Fibroblast of peridontal ligament (primary cell): ENCODE measurements at regions not wholly inside any gene's neighbourhood (a gene's known extent, or its start where the extent isn't known, plus 50 kb on each side); places are given as distances from the start of the nearest gene placed in this dataset.

Source experiments
- DNase-seq: peaks from one replicate; pipeline ENCODE4 v3.0.0-alpha.2; 2010; ENCODE audit errors: extremely low read depth

DNA sequence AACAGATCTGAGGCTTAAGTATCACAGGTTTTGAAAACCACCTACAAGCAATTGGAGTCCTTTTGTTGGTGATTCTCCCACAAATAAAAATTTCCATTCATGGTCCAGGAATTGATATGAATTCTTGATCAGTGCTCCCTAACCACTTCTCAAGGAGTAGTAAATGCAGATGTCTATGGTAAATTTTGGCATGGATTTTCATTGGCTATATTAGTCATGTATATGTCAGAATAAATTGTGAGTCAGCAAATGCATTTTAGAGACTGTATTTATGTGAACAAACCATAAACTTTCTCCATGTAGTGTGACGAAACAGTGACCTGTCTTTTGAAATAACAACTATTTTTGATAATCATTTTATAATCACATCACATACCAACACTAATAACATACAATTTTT lies 611.1 kb downstream of the HTR1A start:
- DNase-seq = no peak

DNA sequence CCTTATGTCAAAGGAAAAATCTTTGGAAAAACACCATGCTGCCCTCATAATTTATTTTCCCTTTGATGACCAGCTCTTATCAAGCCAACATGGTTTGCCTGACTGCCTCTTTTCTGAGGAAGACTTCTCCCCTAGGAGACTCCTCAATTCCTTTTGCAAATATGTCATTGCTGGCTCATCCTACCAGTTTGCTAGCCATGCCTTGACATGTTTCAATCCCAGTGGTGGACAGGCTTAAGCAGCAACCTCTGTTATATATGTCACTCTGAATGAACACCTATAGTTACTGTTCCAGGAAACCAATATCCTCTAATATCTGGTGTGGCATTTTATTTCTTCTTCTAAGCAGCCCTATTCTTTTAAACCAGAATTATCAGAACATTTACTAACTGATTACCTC lies 615.8 kb downstream of the HTR1A start:
- DNase-seq = no peak

DNA sequence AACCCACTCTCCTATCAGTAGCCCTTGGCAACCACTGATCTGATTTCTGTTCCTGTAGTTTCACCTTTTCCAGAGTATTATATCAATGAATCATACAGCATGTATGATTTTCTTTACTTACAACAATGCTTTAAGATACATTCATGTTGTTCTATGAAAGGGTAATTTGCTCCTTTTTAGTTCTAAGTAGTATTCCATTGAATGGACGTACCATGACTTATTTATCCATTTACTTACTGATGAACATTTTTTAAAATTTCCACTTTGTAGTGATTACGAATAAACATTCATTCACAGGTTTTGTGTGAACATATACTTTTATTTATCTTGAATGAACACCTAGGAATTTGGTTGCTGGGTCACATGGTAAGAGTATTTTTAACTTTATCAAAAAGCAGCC lies 620.8 kb downstream of the HTR1A start:
- no peak for DNase-seq

DNA sequence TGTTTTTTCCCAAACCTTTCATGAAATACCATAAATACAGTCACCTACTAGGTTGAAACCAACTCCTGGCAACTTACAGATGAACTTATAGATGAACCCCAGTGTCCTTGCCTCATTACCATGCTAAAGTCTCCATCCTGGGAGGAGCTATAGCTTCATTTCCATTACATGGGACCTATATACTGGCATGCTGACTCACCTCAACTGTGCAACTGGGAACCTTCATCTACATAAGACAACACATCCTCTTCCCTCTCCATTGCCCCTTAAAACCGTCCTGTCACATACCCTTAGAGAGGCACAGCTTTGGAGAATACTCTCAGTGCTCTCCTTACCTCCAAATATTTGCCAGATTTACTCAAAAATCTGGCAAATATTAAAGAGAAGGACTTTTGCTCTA lies 638.3 kb downstream of the HTR1A start:
- no peak for DNase-seq

DNA sequence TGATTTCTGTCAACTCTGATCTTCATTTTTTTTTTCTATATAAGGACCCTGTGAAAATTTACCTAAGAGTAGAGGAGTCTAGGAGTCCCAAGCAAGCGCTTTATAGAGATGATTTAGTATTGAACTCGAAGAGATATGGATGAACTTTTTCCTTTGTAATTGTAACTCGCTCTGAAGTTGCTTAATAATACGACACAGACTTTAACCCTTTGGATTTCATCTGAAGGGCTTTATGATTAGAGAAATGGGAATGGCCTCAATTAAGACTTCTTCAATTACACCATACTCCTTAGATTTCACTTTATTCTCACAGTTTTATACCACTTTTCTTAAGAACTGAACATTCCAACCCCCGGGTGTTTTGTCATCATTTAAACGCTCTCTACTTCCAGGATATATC lies 647.7 kb downstream of the HTR1A start:
- DNase-seq = no peak

DNA sequence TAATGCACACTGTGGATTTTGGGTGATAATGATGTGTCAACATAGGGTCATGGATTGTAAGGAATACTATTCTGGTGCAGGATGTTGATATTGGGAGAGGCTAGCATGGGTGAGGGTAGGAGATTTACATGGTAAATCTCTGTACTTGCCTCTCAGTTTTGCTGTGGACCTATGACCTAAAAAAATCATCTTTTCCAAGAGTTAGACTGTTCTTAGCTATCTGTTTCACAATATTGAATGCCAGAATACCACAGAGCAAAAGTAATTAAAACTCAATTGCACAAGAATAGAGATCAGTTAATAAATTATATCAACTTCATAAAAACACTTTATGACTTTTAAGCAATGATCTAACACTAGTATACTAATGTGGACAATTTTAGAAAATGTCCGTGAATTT lies 651.6 kb downstream of the HTR1A start:
- no peak for DNase-seq

DNA sequence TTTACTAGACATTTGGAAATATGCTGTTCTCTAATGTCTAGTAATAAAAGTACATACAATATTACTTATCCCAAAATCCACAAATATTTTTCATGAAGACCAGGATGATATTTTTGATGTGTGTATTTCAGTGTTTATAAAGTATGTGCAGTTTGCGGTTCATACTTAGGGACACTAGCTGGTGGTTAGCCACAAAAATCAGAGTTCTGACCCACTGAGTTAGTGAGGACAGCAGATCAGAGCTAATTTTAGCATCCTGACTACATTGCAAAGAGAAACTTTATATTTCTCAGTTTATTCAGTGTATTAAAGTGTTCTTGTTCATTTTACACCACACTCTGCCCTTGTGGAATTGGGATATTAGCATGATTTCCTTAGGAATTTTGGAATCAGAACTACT lies 655.3 kb downstream of the HTR1A start:
- DNase-seq = no peak

DNA sequence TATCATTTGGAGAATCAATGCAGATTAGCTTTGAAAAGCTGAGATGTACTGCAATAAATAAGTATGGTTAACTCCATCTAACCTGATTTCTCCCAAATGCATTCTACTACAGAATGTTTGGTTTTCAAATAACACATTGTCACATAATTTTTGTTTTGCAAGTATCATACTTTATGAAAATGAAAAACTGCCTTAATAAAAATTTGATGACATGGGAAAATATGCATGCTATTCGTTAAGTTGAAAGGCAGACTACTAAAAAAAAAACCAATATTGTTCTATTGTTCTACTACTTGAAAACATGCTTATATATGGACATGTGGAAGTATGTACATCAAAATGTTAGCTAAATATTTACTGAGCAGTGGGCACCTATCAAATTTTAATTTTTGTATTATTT lies 668.9 kb downstream of the HTR1A start:
- no peak for DNase-seq

DNA sequence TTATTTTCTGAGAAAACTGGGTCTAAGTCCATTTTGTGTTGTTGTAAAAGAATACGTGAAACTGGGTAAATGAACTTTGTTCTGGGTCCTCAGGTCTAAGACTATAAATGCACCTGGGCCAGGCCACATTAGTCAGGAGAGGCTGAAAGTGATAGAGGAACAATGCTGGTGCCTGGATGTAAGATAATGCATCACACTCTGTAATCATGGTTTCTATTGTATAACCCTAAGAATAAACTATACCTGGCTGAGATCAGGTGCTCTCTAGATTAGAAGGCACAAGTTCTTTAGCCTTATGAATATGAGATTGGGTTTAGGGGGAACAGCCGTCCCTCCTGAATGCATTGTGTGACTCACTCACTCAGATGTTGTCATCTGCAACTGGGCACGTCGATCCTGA lies 675.5 kb downstream of the HTR1A start:
- DNase-seq = no peak

DNA sequence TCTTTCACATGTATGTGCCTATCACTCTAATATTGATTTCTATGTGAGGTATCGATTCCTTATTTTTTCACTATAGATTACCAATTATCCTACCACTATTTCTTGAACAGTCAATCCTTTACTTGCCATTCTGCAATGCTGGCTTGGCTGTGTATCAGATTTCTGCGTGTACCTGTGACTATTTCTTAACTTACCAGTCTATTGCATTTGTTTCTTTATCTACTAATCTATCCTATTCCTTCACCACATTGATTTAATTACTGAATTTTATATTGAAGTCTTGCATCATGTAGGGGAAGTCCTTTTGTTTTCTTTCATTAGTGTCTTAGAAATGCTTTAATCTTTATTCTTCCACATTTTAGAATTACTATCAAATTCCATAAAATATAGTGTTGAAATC lies 684.8 kb downstream of the LRRC70 start:
- DNase-seq = no peak

DNA sequence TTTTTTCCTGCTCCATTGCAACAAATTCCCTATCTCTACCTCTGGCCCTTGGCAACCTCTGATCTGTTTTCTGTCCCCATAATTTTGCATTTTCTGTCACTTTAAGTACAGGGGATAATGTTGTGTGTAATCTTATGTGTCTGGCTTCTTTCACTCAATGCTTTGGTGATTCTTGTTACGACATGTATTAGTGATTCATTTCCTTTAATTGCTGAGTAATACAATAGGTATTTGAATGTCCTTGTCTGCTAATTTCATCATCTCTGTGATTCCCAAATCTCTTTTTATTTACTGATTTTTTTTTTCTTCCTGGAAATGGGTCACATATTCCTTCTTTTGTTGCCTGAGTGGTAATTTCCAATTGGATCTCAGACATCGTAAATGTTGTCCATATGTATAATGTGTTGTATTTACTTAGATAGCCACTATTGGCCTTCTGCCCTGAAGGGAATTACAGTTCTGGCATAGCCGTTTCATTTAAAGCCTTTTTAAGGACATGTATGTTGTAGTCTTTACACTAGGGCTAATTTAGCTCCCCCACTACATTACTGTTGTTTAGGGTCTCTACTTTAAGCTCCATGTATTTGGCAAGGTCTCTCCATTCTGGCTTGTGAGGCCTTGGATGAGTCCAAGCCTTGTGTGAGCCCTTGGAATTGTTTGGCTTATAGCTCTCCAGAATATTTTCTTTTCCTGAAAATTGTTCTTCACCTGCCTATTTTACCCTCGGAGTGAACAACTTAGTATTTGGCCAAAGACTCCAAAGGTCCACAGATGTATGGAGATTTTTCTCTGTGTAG lies 683.8 kb downstream of the LRRC70 start:
- DNase-seq = no peak

DNA sequence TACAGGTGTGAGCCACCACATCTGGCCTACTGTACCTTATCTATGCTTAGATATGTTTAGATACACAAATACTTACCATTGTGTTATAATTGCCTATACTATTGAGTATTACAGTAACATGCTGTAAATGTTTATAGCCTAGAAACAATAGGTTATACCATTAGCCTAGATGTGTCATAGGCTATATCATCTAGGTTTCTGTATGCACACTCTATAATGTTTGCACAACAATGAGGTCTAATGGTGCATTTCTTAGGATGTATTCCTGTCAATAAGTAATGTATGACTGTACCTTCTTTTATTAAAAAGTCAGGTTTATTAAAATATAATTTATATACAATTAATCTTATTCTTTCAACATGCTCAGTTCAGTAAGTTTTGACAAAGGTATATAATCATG lies 683.1 kb downstream of the LRRC70 start:
- DNase-seq = no peak

DNA sequence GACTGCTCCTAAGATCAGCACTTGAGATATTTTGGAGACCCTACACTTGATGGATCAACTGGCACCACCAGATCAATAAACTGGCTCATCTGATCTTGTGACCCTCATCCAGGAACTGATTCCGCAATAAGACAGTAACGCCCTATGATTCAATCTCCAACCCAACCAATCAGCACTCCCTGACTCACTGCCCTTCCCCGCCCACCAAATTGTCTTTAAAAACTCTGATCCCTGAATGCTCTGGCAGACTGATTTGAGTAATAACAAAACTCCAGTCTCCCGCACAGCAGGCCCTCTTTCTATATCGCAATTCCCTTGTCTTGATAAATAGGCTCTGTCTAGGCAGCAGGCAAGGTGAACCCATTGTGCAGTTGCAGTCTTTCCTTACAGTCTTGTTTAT lies 677.0 kb downstream of the LRRC70 start:
- no peak for DNase-seq

DNA sequence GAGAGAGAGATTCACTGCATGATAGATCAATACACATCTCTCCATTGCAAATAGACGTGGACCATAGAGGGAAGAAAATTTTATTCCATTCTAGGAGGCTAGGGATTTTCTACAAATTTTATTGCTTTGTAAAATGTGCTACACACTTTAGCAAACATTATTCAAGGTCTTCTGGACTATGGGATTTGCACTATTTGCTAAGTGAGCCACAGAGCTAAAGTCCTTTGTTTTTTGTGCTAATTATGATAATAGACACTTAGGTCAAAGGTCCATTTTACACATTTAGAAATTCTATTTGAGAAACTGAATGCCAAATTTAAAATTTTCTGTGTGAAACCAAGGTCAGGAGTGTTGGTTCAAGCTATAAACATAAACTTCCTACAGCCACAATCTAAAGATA lies 672.3 kb downstream of the LRRC70 start:
- DNase-seq = no peak

DNA sequence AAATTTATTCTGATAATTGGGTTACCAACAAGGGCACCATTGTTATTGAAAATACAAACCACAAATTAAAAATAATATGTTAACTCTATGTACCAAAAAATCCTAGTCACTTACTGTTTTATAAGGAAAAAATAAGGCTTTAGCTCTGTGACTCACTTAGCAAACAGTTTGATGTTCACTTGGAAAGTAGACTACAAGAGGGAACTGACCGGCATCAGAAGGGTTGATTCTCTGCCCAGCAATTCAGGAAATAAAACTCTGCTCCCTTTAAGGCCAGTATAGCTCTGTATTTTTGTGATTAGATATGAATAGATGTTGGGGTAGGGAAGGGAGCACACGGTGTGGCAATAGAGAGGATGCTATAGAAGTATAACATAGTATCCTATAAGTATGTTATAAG lies 671.3 kb downstream of the LRRC70 start:
- DNase-seq = no peak

DNA sequence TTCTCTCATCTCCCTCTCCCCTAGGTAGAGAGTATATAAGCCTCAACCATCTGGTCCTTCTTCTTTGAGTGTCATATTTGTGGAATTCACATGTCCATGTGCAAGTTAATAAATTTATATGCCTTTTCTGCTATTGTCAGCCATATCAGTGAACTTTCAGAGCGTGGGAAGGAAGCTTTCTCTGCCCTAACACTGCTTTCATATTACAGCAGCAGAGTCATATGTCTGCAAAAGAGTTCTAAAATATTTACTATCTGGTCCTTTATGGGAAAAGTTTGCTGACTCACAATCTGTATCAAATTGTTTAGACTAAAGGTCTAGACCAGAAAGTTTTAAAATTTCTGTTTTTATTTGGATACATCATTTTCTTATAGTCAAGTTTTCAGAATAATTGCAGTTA lies 669.0 kb downstream of the LRRC70 start:
- DNase-seq = no peak

DNA sequence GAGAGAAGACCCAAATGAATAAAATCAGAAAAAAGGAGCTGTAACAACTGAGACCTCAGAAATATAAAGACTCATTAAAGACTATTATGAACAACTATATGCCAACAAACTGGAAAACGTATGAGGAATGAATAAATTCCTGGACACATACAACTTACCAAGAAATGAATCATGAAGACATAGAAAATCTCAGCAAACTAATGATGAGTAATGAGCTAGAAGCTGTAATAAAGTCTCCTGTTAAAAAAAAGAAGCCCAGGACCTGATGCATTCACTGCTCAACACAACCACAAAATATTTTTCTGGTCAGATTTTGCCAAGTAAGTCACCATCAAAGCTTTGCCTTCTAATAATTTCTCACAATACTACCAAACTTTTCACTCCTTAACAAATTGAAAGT lies 666.7 kb downstream of the LRRC70 start:
- no peak for DNase-seq

DNA sequence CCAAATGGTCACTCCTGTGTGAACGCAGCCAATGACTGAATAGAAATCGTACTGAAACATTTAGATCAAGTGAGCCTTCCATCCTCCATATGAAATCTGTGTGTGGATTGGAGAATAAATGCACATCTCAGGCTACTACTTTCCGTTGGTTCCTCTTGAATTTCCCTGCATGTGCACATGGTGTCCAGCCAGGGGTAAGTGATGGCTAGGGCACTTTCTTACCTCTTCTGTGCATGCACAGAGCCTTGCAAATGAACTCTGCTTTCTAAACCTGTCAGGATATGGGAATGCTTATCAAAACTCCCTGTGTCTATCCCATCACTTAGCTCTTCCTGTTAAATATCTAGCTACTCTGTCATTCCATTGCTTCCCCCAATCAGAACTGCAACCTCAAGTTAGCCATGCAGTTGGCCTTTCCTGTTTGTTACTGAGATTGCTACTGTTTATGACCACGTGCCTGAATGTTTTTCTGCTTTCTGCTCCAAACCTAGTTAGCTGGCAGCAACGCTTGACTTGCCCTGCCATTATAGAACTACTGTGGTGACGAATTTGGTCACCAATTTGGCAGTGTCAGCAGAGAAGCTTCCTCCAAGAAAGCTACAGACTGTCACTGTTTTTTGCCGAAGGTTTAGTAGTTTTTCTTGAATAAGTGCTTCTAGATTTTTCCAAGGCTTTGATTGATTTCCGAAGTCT lies 661.6 kb downstream of the LRRC70 start:
- no peak for DNase-seq

DNA sequence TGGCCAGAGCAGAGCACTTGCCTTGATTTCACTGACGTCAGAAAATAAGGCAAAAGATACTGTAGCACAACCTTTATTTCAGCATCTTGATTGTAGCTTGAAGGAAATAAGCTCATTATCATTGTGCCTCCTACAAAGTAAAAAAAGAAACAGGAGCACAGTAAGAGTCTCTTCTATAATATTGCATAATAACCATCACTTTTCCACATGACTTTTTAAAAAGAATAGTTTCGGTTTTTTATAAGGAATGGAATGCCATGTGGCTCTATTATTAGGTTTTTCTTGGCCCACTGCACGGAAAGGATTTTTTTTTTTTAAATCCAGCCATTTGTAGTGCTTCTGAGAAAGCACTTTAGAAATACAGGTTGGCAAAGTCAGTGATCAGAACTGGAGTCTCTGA lies 655.3 kb downstream of the LRRC70 start:
- DNase-seq = no peak

DNA sequence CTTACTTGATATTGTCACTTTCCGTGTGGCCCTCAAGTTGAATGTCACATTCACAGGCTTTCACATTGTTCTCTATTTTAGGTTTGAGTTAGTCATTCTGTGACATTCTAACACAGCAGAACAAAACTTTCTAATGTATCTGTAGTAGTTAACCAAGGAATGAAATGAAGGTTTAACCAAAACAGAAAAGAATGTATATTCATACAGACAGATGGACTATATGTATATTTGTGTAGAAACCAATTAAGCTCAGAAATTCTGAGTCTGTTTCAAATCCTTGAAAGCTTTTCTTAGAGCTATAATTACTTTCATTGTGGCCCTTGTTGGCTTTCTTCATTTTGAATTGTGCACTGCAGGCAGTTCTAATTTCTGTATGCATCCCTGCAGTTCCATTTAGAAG lies 654.7 kb downstream of the LRRC70 start:
- DNase-seq = no peak

DNA sequence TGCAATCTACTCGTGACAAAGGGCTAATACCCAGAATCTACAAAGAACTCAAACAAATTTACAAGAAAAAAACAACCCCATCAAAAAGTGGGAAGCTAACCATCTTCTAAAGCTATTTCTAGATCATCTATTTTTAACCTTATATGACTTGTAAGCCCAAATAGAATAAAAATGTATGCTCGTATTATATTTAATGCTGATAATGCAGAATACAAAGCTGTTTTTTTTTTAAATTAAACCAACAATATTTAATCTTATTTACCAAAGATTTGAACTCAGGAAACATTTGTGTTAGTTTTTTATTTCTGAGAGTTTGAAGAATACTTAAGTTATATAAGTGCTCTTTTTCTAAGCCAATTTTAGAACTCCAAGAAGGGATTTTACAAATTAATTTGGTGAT lies 652.1 kb downstream of the LRRC70 start:
- no peak for DNase-seq

DNA sequence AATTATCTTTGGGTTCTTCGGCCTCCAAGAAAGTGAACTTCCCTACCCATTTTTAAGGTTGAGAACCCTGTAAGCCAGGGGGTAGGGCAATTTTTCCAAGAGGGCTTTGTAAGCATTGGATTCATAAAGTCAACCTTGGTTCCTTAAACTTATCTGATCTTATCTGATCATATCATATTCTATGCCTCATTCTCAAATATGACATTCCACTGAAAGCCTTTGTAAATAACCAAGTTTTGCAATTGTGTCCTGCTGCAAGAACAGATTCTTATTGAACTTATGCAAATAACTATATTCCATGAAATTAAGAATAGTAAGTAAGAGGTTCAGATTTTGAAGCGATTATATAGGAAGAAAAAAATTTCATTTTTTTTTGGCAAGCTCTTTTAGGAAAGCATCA lies 649.5 kb downstream of the LRRC70 start:
- no peak for DNase-seq

DNA sequence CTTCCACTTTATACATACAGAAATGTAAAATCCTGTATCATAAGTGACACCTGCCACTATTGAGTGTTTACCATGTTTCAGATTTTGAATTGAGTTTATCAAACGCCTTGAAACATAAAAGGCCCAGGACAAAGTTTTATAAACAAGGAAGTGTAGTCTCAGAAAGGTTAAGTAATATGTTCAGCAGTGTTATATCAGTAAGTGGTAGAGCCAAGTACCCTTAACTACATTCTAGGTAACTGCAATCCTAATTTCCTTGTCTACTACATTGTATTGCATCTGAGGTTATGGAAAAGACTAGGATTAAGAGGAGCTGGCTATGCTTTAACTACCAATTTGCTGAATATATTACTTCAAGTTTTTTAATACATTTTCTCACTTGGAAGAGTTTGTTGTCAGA lies 641.6 kb downstream of the LRRC70 start:
- DNase-seq = no peak

DNA sequence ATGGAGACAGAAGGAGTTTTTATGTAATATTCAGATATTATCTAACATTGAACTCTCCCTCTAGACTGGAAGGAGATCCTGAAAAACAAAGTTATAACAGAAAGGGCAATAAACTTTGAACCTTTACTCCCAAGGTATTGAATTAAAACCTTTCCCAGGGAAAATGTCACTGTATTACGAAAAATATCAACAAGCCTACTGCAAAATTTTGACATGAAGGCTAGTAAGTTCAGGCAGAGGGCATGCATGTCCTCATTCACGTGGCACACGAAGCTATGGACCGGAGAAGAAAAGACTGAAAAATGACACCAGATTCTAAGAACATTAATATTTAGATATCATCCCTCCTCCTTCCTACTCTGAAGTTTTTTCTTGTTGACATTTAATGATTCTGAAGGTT lies 638.8 kb downstream of the LRRC70 start:
- DNase-seq = no peak
